GM12873 (cell line): ENCODE measurements at regions not wholly inside any gene's neighbourhood (a gene's known extent, or its start where the extent isn't known, plus 50 kb on each side); places are given as distances from the start of the nearest gene placed in this dataset.

Source experiments
- TF ChIP-seq, protein P1 (sequence below): IDR thresholded peaks from 2 replicates; pipeline ENCODE4 v1.5.1; 2012; ENCODE audit warnings: low read depth, mild to moderate bottlenecking, moderate library complexity, low read length, control low read depth; ENCODE audit not compliant: insufficient read depth; ENCODE audit errors: missing control alignments

DNA sequence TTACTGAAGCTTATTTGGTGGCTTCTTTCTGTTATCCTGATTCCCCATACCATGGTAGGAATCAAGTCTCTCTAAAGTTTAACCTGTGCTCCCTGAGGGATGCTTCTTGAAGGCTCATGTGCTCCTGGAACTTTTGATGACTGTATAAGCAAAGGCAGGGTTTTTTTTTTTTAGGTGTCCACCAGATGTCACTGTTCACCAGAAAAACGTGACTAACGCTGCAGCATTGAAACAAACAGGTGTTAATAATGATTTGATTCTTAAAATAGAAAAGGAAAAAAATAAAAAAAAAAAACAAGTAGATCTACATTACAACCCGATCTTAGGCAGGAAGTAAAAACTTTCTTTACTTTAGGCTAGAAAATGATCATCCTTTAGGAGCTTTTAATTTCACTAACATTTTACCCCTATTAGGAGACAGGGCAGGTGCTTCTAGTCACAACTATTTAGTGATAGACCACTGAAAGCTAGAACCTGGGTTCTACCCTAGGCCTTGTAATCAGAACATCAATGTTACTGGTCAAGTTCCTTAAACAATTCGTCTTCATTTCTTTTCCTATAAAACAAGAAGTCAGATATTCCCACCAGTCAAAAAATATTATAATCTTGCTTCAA, 223.0 kb downstream of the PLA2G4A start:
- TF ChIP-seq, protein P1, sequence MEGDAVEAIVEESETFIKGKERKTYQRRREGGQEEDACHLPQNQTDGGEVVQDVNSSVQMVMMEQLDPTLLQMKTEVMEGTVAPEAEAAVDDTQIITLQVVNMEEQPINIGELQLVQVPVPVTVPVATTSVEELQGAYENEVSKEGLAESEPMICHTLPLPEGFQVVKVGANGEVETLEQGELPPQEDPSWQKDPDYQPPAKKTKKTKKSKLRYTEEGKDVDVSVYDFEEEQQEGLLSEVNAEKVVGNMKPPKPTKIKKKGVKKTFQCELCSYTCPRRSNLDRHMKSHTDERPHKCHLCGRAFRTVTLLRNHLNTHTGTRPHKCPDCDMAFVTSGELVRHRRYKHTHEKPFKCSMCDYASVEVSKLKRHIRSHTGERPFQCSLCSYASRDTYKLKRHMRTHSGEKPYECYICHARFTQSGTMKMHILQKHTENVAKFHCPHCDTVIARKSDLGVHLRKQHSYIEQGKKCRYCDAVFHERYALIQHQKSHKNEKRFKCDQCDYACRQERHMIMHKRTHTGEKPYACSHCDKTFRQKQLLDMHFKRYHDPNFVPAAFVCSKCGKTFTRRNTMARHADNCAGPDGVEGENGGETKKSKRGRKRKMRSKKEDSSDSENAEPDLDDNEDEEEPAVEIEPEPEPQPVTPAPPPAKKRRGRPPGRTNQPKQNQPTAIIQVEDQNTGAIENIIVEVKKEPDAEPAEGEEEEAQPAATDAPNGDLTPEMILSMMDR = peak; percentile 53

DNA sequence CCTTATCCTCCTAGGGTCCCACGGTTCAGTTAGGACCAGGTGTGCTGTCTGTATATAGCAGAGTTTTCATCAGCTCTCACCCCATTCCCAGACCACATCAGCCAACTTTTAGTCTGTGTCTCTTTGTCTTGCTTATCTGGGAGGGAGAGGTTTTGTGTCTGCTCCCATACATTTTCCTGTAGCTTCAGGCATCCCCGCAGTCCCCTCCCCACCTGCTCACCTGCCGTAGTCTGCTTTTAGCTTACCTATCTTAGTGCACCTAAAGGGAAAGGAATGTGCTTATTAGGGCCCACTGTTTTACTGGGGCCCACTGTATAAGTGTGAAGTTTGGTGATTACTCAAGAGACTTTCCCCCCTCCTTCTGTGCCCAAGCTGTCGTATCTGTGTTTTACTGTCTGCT, 225.1 kb downstream of the PLA2G4A start:
- TF ChIP-seq, protein P1 = no peak

DNA sequence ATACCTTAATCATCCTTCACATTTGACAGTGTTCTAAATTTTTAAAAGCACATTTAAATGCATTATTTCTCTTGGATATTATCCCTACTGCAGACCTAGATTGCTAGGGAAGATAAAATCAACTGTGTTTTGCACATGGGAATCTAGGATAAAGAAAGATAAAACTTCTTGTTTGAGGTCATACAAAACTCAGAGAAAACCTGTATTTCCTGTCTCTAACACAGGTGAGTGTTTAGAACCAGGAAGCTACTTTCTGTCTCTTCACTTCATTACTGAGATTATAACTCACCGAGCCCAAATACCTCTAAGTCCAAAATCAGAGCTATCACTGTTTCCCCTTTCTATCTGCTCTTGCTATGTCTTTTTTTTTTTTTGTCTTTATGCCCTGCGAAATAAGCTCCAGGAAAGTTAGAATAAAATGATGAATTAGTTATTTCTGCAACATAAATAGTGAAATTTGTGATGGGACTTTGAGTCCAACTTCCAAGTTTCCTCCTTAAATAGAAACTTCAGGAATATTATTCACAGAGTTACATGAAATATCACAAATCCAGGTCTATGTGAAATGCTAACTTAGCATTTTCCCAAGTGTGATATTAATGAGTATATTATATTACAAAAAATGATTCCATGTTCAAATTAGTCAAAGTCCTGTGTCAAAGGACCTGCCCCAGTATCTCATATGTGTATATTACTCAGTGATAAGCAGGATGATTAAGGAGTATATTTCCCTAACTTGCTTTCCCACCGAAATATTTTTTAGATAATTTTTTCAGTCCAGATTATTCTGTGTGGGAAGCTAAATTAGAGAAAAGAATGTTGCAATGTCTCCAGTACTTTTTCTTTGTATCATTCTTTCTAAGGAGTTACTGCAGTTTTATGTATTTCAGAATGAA, 226.4 kb downstream of the PLA2G4A start:
- TF ChIP-seq, protein P1 = no peak

DNA sequence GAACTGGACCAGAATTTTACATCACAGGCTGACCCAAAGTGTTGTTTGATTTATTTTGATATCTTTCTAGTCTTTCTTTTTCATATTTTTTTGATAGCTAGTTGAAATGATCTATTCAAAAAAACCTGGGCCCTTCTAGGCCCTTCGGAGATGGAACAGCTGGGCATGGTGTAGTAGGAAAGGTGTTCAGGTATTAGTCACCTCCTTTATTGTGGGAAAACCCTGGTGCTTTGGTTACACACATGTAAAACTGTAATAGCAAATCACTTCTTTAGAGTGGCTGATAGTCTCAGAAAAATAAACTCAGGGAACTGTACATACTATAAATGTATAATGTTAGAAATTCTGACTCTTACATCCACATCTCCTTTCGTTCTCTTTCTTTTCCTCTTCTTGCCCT, 234.5 kb downstream of the PLA2G4A start:
- TF ChIP-seq, protein P1 = no peak

DNA sequence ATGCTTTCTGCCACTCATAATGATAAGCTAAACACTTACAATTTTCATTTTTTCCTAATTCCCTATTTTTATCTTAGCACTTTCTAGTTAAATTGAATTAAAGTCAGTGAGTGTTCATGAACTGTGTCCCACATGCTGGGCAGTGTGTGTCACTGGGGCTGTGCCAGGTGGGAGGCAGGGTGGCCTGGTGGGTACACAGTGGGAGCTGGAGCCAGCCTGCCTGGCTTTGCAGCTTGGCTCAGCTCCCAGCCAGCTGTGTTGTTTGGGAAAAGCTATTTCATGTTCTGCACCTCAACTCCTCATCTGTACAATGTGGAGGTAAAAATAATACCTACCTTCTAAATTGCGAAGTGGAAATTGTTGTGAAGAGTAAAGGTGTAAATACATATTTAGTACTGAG, 238.4 kb downstream of the PLA2G4A start:
- TF ChIP-seq, protein P1 = no peak

DNA sequence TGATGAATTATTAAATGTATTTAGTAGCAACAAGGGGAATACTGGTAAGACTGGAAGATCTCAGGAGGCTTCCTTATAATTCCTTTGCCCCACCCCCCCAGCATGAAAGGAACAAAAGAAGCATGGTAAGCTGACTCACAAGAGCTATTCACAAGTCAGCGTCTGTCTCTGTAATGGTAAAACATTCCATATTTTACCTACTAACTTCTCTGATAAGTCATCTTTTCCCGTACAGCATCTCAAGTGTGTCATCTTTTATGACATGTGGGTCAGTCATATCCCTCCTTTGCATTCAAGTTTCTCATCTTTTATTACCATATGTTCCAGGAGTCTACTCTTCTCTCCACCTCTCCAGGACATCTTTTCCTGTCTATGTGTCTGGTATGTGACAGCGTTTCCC, 241.3 kb downstream of the PLA2G4A start:
- TF ChIP-seq, protein P1 = no peak

DNA sequence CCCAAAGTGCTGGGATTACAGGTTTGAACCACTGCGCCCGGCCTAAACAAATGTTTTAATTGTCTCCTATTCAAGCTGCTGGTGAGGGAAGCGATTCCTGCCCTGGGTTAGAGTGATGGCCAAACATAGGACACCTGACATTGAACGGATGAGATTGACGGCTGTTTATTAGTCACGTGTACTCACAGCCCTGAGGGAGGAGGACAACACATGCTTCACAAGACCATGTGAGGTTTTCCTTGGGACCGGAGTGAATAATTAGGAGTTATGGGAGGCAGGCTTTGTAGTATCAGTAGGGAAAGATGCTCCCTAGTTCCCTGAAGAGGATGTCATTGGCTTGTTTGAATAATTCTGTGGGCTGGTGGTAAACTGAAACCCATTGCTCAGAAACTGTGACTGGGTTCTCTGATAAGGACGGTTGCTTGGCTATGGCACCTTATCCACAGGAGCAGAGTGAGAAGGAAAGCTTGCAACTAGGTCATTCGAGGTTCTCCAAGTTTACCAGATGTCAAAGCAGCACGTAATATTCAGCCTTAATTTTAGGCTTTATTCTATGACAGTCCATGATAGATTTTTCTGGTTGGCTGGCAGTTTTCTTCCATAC, 245.8 kb downstream of the PLA2G4A start:
- TF ChIP-seq, protein P1 = no peak
